Left forelimb (tissue), 1 donor: ENCODE measurements at regions not wholly inside any gene's neighbourhood (a gene's known extent, or its start where the extent isn't known, plus 50 kb on each side); places are given as distances from the start of the nearest gene placed in this dataset.
"Not testable (repeated sequence)": the region's sequence is repeated elsewhere in the genome, so short reads cannot be mapped to it uniquely, and the experiment has no call there.

Source experiments
- DNase-seq: peaks from one replicate; pipeline ENCODE4 v3.0.0-alpha.2; 2018; ENCODE audit warnings: low spot score

DNA sequence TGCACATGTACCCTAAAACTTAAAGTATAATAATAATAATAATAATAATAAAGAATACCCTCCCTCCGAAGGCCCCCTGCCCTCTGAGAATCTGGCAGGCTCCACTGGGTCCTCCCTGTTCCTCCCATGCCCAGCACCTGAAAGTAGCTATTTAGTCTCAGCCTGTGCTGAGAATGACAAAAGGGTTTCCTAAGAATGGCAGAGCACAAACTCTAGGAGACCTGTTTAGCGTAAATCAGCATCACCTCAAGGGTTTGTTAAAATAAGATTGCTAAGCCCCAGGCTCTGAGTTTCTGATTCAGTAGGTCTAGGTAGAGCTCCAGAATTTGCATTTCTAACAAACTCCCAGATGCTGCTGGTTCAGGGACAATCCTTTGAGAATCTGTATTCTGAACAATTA is 606.8 kb upstream of the CDH11 start:
- no peak for DNase-seq

DNA sequence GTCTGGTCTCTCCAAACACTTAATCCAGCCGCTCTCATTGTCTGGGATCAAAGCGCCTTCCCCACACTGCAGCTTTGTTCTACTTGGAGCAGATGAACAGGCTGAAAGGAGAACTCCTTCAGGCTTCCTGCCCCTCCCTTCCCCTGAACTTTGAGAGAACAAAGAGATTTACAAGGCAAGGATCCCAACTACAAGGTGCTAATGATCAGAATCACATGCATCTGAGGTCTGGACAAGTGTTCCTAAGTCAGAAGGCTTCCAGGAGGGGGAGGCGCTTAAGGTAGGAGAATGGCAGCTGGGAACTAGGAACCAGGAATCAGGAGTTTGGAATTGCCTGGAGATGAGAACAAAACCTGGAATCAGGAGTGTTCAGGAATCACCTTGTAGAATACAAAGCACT is 606.3 kb upstream of the CDH11 start:
- no peak for DNase-seq

DNA sequence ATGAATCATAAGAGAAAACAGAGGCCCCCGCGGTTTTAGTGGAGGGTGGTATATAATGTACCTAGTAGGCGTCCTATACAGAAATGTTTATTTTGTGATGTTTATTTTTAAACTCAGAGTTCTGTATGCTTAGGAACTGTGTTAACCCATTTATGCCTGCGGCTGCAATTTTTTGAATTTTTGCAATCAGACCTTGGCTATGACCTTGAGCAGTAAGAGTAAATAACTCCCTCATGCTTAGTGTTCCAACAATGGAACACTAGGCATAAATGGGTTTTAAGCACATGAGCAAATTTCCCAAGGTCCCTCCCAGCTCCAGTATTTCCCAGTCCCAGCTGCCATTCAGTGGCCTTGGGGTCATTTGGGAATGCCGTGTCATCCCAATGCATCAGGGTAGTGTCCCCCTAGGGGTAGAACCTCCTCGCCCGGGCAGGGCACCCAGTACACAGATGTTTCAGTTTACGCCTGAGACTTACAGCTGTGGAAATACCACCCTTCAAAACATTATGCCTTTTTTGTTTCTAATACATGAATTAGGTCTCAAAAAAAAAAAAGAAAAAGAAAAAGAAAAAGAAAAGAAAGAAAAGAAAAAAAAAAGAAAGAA is 605.8 kb upstream of the CDH11 start:
- DNase-seq, result no peak

DNA sequence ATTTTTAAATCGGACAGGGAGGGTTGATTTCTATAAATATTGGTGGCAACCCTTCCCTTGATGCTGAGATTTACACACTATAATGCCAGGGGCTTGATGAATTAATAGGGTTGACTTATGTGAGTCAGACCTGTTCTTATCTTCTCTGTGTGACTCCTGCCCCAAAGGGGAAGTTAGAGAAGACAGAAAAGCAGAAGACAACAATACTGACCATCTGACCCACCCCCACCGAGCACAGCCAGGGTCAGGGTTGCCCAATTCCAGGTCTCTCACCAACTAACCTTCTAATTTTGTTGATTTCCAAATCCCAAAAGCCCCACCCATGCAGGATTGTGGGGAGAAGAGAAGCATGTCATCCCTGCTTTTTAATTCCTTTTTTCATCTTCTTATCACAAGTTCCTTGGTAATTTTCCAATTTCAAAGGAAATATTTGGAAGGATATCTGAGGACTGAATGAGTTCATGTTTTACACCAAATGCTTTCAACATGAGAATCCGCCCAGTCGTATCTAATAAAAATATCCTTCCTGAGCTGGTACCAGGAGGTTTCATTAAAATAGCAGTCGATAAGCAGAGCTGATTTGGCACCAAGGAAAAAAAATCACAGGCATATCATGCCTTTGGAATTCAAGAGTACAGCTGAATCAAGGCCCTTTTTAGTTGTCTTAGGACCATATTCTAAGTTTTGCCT is 603.4 kb upstream of the CDH11 start:
- no peak for DNase-seq

DNA sequence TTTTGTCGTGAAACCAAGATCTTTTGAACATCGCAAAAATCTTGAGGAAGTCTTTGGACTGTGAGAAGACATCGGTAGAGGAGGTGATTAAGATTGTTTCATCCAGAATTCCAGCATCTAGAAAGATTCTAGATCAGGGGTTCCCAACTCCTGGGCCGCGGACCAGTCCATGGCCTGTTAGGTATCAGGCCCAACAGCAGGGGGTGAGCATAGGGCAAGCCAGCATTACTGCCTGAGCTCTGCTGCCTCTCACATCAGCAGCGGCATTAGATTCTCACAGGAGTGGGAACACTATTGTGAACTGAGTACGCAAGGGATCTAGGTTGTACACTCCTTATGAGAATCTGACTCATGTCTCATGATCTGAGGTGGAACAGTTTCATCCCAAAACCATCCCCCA is 600.6 kb upstream of the CDH11 start:
- no peak for DNase-seq

DNA sequence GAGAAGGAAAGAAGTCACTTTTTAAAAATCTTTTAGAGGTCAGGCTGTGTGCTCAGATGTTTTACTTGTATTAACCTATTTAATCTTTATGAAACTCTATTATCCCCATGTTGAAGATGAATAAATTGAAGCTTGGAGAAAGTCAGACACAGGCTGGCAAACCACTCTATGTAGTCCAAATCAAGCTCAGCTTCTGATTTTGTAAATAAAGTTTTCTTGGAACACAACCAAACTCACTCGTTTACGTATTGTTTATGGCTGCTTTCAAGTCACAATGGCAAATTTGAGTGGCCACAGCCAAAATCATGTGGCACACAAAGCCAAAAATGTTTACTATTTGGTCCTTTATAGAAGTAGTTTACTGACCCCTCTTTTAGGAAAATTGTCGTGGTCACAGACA is 596.0 kb upstream of the CDH11 start:
- no peak for DNase-seq

DNA sequence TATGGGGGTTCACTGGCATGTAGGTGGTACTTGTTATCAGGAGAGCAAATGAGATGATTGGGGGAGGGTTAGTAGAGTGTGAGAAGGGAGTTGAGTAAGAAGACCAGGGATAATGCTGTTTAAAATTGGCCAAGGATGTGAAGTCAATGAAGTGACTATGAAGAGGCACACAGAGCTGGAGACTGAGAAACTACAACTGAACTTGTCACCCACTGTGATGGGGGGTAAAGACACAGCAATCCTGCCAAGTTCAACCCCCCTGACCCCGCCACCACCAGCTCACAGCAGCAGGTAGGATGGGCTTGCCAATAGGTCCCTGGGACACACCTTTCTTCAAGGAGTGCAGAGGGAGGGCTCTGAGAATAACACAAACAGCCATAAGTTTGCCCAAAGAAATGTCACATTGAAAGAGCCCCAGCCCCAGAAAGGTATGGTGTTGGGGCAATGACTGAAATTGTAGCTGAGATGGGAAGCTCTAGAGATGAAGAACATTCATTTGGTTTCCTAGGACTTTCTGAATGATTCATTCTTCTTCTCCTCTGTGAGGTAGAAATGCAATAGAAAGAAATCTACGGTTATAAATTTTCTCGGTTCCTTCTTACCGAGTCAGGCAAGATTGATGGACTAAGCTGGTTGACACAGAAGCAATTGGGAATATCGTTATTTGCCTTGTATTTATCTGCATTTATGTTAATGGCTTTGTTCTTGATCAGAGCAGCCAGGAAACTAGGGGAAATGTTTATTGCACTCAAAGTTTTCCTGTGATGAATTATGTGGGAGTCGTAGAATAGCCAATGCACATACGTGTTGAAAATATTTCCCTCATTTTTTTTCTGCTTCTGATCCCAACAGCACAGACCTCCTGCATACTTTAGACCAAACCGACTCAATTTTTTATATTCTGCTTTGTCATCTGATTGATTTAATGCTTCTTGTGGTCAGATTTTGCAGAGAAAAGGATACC is 595.2 kb upstream of the CDH11 start:
- no peak for DNase-seq

DNA sequence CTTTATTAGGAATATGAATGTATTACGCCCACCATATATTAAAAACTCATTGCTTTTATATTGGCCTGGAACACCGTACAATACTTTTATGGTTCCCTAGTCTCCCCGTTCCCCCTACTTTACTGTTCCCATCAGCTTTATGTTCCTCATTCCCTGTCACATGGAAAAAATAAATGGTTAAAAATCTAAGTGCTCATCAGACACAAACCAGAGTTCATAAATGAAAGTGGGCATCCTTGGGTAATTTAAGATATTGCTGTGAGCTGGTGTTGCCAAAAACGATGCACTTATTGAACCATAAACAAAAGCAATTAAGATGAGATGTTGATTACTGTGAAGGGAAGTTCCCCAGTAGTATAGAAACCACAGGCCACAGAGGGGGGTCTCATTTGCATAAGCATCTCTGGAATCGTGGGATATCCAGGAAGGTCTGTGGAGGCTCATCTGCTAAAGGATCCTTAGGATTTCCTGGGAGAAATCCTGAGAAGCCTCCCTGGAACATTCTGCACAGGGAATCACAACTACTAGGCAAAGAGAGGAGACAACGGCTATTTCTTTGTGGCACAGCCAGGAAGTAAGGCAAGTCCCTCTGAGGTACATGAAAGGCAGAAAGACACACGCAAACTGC is 591.4 kb upstream of the CDH11 start:
- no peak for DNase-seq

DNA sequence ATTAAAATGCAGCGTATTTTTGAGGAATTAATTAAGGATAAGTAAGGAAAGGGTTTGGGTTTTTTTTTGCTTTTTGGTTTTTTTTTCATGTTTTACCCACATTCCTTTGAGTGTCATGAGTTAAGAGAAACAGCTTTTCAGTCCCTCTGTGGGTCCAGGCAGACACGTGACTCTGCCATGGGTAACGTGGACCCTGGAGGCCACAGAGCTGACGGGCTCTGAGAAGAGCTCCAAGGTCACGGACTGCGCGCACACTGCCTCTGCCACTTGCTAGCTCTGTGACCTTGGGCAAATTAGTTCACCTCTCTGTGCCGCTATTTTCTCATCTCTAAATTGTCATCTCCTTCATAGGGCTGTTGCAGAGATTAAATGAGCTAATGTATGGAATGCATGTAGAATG is 588.2 kb upstream of the CDH11 start:
- DNase-seq, result no peak

DNA sequence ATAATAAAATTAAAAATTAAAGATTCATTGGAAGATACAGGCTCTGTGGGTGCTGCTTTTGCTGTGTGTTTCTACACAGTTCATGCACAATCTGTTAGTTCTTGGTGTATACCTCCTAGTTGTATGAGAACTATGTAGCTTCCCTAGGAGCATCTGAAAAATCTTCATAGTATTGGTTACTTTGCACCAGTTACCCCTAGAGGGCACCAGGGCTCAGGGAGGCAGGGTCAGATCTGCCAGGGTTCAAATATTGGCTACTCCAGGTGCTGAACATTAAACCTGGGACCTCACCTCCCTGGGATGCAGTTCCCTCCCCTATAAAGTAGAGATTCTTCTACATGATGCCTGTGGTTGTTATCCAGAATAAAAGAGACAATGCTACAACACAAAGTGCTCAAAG is 583.0 kb upstream of the CDH11 start:
- no peak for DNase-seq

DNA sequence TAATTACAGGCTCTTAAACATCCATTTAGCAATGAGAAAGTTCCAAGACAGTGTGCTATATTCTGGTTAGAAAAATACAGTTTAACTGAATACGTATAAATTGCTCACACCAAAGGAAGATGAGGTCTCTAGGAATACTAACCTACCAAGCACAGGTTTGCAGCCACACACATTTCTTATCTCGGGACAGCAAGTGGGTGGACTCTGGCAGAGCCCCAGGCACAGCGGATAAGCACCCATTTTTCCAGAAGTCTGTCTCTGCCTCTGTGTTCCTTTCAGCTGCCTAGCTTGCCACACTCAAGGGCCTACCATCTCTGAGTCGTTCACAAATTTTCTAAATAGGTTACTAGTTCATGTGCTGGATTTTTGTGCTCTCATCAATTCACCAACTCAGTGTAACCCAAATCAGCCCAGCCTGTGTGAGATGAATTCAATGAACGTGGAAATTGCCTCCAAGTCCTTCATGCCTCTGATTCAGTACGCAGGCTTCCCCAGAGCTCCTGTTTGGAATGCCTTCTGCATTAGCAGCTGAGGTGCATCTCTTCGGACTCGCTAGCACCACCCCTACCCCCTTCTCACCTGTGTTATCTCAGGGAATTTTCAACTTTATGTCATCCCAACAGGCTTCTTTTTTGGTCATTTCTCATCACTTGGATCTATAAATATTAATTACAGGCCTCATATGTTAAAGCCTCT is 581.0 kb upstream of the CDH11 start:
- DNase-seq, result no peak

DNA sequence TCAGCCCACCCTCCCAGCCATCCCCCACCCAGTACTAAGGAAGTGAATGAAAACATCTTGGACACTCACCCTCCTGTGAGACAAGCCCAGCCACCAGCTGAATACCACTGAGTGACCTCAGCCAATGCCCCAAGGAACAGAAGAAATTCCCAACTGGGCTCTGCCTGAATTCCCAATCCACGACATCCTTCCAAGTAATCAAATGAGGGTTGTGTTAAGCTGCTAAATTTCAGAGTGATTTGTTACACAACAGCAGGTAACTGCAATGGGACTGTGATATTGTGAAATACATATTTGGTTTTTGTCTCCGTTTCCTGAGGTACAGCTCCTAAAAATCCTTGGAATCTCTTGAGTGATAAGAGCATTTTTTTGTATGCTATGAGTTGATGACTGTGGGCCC is 578.7 kb upstream of the CDH11 start:
- no peak for DNase-seq

DNA sequence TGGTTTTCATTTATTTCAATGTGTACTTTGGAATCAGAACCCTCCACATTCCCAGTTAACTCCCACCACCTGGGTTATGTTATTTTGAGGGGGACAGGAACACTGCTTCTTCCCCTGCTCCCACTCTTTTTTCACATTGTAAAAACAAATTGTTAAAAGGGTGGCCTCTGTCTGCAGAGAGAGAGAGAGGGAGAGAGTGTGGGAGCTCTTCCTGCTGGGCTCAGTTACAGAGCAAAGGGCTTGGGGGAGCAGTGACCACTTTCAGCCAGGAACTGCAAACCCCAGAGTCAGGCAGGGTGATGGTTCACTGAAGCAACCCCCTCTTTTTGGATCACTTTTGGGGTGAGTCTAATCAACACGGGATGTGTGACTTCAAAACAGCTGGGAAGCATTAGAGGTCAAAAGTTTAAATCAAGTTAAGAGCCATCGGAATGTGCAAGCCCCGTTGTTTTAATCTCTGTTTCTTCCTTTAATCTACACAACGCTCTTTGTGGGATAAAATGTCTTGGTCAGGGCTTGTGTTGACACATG is 577.0 kb upstream of the CDH11 start:
- DNase-seq, result no peak

DNA sequence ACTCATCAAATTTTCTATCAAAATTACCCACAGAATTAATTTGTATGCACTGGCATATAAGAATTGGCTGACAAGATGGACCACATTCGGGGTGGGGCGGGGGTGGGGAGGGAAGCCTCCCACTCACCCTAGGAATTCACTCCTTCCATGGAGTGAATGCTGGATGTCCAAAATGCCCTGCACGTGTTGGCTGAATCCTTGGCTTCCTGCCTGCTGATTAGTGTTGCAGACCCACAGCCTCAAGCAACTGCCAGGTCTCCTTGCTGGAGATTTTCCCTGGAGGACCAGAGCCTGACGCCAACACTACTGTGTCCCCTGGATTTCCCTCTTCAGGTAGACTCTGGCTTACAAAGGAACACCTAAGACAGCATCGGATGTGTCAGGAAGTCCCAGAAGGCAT is 575.7 kb upstream of the CDH11 start:
- DNase-seq, result no peak

DNA sequence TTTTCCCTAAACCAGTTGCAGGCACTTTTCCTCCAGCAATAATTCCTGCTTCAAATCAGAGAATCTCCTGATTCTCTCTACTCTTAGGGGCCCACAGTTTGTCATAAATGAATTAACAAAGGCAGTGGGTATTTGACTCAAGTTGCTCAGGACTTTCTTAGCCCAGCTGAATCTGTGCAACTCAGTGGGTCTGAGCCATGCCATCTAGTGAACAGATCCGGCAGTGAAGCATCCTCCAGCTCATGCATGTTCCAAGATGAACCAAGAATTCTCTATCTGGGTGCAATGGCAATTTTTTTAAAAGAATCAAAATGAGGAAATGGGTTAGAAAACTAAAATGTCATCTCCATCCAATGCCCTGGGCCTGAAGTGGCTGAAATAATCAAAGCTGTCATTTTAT is 575.2 kb upstream of the CDH11 start:
- no peak for DNase-seq

DNA sequence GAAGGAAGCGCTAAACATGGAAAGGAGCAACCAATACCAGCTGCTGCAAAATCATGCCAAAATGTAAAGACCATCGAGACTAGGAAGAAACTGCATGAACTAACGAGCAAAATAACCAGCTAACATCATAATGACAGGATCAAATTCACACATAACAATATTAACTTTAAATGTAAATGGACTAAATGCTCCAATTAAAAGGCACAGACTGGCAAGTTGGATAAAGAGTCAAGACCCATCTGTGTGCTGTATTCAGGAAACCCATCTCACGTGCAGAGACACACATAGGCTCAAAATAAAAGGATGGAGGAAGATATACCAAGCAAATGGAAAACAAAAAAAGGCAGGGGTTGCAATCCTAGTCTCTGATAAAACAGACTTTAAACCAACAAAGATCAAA is 570.0 kb upstream of the CDH11 start:
- DNase-seq, result not testable (repeated sequence)

DNA sequence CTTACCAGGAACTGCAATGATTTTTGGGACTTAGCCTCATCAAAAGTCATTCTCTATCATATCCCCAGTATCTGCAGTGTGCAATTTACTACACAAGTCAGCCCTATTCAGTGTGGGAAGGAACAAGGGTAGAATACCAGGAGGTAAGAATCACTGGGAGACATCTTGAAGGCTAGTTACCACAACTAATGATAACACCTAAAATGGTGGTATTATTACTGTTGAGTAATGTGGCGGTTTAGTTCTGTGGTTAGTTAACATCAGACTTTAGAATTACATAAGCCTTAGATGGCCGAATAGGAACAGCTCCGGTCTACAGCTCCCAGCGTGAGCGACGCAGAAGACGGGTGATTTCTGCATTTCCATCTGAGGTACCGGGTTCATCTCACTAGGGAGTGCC is 567.9 kb upstream of the CDH11 start:
- no peak for DNase-seq

DNA sequence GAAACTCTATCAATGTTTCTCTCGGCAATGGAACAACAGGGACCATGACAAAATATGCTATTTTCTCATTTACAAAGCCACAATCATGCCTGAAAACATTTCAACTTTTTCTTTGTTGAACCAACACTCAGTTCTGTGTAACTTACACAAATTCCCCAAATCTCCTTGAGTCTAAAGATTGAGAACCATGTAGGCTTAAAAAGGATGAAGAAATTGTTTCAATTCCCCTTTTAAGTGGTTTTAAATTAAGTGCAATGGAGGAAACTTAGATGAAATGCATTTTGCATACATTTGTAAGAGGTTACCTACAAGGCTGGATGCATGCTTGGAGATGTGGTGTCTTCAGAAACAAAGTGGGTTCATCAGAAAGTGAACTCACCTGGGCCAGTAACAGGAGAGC is 566.4 kb upstream of the CDH11 start:
- no peak for DNase-seq

DNA sequence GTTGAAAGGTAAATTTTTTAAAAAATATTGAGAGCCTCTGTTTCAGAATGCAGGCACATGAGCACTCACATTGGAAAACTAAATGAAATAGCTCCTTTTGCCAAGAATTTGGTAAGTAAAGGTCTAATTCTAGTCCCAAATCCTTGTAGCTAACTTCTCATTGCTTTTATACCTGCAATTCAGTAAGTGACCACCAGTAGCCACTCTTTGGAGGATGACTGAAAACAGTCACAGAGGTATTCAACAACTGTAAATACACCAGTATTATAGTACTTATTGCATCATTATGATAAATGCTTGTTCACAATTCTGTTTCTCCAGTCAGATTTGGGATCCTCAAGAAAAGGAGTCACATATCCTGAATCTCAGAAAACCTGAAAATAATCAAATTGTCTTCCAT is 562.4 kb upstream of the CDH11 start:
- no peak for DNase-seq

DNA sequence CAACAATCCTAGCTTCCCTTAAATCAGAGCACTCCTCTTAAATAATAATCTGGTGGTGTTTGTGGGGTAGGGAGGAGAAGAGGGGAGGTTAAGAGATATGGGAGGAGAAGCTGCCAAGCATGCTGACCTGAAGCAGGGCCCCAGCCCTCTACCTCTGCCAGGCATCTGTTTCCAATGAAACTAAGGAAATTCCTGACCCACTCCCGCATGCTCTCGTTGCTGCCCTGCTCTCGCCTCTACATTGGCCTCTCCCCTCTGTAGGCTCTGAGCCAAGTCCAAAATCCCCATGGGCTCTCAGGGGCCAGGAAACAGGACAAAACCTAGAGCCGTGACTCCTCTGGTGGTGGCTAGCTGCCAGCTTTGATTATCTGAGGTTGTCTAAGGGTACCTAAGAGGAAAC is 559.5 kb upstream of the CDH11 start:
- no peak for DNase-seq

DNA sequence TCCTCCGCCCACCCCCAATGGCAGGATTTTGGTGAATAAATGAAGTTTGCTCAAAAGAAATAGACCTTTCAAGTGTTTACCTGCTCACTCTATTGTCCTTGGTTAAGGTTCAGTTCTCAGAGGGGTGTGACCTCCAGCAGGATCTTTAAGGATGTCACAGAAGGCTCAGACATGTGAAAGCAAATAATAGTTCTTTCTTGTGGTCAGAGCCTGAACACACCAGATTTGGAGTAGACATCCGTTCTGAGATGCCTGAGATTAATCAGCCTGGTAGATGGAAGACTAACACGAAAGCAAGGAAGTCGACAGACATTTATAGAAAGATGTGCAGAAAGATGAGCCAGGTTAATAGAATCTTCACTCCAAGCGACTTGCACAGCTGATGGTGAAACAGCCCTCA is 557.9 kb upstream of the CDH11 start:
- DNase-seq, result no peak

DNA sequence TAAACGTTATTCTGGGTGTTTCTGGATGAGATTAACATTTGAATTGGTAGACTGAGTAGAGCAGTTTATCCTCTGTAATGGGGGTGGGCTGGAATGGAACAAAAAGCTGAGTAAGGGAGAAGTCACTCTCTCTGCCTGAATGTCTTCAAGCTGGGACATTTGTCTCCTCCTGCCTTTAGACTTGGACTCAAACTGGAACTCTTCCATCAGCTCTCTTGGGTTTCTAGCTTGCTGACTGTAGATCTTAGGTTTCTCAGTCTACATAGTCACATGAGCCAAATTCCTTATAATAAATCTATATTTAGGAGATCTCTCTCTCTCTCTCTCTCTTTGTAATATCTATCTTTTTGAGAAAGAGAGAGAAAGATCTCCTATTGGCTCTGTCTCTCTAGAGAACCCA is 553.3 kb upstream of the CDH11 start:
- no peak for DNase-seq
